Posterior cingulate gyrus (tissue), 11 donors: ENCODE measurements at regions not wholly inside any gene's neighbourhood (a gene's known extent, or its start where the extent isn't known, plus 50 kb on each side); places are given as distances from the start of the nearest gene placed in this dataset.
"Not testable (repeated sequence)": the region's sequence is repeated elsewhere in the genome, so short reads cannot be mapped to it uniquely, and the experiment has no call there.

Experiments used
- DNase-seq, 10 donors: peaks; one replicate each; pipeline versions ENCODE4 v3.0.0 to v3.0.0-alpha.2; 2020 to 2021; ENCODE audit warnings: mixed read lengths in 3 of 10
- intact Hi-C: fragments of 100-400 bp; cut with DNase I; formaldehyde crosslinking; loops from one replicate; pipeline ENCODE4 v1.15.1; 2023

DNA sequence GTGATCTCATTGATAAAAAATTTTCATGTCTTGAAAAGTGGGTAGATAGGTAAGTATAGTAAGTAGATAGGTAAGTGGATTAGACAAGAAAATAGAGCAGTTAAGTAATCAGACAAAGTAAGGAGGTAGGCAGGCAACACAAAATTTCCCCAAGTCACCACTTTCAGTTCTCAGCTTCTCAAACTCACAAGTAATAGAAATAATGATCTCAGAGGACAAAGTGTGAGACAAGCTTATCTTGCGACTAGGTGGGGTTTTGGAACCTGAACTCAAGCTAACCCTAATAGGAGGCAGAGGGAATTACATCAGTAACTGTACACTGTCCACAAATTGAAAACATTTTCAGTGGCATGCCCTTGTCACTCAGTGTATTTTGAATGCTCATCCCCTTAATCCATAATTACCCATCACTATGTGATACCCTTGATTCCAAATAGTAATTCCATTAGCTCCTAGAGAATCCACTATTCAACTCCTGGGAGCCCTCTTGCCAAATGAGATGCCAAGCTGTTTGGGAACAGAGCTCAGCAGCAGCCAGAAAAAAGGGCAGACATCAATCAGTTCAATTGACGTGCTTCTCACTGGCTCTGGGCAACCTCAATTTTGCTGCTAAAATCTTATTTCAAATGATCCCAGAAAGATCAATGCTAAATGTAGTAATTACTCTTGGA, 703.2 kb downstream of the XPNPEP1 start:
- intact Hi-C loops = no loop called here
- DNase-seq = no peak

DNA sequence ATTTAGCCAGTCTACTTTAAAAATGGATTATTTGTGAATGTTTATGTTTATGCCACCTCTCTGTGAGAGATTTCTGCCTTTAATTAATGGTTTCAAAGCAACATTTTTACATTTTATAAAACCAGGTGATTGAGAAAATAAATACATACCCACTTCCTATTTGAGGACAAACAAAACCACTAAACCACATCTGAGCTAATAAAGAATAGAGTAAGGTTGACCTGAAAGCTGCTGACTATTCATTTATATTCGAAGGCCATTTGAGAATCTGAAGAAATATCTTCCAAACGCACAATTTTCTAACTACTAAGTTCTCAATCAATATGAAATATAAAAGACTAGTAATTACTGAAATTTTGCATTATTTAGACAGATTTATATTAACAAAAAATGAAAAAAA, 705.1 kb downstream of the XPNPEP1 start:
- intact Hi-C loops = no loop called here
- no peak for DNase-seq

DNA sequence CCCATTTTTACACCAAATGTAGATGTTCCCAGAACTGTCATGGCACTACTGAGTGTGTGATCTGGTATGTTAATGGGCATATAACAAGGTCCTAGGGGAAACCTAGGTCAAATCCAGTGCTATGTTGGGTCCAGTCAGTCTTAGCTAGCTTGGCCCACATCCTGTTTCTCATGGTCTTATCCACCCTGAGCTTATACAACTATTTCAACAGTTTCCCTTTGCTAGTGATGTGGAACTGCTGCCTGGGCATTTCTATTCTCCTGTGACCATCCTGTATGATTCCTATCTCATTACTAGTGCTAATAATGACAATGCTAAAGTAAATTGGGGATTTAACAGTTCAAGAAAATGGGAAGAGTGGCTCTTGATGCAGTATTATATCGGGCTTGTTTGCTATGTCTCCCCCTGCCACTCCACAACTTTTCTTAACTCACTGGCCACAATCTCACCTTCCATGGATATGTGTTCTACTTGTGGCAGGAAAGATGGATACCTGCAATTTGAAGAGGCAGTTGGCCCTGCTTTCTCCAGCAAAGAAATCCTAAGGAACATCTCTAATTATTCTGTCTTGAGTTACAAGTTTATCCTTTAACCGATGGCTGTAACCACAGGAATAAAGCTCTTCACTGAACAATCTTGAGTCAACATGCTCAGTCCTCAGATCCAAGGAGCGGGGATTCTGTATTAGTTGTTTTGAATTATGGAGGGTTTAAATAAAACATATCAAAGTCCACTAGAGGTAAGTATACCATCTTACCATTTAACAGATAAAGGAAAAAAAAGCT, 707.8 kb downstream of the XPNPEP1 start:
- intact Hi-C loops = no loop called here
- no peak for DNase-seq

DNA sequence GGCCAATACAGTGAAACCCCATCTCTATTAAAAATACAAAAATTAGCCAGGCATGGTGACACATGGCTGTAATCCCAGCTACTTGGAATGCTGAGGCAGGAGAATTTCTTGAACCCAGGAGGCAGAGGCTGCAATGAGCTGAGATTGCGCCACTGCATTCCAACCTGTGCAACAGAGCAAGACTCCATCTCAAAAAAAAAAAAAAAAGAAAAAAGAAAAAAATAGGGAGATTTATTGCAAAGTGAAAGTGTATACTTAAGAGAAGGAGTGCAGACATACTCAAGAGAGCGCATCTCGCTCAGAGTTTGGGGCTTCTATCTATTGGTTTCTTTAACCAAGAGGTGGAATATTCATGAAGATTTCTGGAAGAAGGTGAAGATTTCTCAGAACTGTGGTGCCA, 708.4 kb downstream of the XPNPEP1 start:
- intact Hi-C loops, DNase-seq: not testable (repeated sequence)

DNA sequence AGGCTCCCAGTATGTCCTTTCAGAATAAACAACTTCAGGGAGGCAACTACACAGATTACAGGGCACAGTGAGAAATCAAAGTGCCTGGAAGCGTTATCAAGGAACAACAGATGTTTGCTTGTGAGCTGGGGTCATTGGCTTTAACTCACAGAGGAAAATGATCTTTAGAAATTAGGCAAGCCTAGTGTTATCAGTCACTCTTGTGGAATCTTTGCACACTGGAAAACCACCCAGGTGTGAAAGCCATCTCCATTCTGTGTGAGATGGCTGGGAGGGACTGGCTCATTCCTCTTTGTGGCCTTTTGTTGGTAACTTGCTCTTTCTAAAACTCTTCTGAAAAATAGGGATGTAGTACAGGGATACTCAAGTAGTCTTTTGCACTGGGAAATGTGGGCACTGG, 716.0 kb downstream of the XPNPEP1 start:
- intact Hi-C loops = no loop called here
- DNase-seq = no peak

DNA sequence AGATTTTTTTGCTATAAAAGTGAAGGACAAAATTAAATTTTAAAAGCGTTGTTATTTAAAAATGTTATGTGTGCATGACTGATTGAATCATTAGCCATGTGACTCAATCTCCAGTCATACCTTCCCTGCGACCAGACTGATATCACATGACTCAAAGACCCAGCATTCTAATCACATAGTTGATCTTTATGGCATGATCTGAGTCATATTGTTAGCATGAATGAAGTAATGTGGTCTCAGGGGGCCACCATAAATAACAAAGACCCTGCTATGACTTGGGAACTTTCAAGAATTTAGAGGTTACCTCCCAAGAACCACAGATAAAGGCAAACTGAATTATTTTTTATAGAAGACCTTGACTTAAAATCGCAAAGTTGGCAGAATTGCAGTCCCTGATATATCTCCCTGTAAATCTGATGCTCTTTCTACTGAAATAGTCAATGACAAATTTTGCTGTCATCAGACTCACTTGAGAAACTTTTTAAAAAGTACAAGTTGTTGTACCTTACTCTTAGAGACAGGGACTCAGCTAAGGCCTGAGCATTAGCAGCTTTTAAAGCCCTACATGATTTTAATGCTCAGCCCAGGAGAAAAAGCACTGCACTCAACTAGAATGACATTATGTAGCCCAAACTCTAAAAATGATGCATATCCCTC, 717.3 kb downstream of the XPNPEP1 start:
- DNase-seq = no peak
- intact Hi-C loops = no loop called here

DNA sequence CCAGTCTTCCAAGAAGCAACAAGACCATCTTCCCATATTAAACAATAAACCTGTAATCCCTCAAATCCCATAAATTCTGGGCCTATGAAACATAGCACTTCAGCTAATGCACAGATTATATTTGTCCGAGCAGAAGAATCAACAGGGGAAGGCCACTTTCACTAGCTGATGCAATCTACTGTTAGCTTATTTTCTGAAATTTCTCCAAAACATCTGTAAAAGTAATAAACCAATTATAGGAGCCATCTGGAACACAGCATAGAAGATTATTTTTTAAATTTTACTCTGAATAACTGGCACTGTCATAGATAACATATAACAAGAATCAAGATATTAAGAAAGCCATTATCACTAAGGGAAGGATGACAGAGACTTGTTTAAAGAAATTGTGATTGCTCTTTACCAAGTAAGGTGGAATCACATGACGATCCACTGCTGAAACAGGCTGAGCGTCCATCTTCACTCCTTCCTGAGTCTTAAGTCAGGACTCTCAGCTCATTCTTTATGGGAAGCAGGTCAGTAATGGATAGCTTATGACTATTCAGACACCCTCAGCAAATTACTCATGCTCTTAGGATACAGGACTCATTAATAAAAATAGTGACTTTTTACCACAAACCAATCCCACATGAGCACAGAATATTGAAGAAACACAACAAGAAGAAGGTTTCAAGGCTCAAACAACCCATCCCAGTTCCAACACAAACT, 719.5 kb downstream of the XPNPEP1 start:
- no peak for DNase-seq
- intact Hi-C loops = no loop called here

DNA sequence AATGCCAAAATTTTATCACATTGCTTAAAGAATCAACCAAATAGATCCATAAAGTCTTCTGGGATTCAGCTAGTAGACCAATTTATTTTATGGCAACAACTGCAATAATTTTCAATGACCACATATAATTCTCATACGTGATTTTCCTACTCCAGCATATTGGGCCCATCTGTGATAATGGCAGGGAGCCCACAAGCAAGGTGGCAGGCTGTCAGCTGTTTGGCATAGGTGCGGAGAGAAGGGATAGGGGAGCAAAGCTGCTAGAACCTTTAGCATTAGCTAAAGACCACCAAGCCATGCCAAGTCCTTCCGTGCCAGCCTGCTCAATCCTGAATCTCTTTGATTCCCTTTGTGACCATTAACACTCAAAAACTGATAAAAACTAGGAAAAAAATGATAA, 721.2 kb downstream of the XPNPEP1 start:
- DNase-seq = peak in 1 of 10 donors; percentile 37
- intact Hi-C loops = no loop called here

DNA sequence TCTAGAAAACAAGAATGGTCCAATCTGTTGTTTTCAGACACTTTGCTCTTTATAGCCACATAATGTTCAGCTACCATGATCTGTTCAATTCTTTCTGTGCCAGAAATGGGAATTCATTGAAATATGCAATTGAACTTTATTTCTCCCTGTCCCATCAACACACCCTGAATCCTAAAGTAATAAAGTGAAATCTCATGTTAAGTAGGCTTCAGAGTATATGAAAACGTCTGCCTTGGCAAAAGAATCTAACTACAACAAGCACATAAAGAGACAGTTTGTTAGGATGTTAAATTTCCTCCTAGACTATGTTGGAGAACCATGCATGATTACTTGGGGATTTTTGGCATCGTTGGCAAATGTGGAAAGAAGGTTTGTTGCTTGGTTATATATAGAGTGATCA, 722.7 kb downstream of the XPNPEP1 start:
- intact Hi-C loops = no loop called here
- DNase-seq = no peak

DNA sequence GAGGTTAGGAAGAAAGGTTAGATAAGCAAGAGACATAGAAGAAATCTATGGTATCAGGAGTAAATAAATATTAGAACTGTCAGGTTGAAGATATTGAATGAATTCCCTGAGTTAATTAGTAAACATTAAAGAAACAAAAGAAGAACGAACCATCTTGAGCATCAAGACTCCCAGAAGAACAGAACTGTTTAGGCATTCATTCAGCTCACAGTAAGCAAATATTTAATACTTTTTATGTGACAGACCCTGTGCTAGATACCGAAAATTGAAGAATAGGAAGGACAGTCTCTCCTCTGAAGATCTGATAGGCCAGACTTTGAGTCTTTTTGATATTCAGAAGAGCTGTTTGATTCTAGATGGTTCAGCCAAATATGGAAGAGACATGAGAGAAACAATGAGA, 731.5 kb downstream of the XPNPEP1 start:
- no peak for DNase-seq
- intact Hi-C loops = no loop called here

DNA sequence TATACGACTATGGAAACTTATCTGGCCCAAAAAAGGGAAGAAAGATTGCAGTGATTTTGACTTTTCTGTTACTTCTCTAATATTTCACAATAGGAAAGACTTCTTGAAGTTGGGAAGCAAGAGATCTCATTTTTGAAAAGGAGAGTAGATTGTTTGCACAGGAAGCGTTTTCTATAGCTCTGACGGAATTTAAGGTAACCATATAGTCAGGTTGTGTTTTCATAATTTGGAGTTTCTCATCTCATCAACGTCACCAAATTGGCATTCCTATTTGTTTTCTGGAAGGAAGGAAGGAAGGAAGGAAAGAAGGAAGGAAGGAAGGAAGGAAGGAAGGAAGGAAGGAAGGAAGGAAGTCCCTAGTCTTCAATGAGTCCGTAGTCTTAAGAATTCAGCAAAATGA, 732.0 kb downstream of the XPNPEP1 start:
- intact Hi-C loops = no loop called here
- DNase-seq = no peak

DNA sequence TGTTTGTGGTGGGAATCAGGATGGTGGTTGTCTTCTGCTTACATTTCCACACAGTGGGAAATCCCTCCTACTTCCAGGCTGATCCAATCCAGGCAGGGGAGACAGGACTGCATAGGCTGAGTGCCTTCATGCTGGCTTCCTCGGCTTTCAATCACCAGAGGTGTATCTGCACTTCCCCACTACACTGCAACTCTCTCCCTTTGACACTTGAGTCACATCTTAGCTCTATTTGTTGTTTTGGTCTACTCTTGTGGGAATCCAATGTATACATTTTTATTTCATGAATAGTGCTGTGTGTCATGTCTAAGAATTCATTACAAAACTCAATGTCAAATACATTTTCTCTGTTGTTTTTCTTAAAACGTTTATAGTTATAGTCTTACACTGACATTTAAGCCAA, 735.6 kb downstream of the XPNPEP1 start:
- DNase-seq = no peak
- intact Hi-C loops = no loop called here

DNA sequence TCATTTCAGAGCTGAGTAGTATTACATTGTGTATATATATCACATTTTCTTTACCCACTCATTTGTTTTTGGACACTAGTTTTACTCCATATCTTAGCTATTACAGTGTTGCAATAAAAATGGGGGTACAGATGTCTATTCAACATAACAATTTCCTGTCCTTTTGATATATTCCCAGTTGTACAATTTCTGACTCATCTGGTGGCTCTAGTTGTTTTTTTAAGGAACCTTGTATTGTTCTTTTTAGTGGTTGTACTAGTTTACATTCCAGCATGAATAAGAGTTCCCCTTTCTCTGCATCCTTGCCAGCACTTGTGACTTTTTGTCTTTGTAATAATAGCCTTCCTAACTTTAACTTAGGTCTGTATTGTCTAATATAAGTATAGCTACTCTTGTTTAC, 739.9 kb downstream of the XPNPEP1 start:
- intact Hi-C loops = no loop called here
- no peak for DNase-seq

DNA sequence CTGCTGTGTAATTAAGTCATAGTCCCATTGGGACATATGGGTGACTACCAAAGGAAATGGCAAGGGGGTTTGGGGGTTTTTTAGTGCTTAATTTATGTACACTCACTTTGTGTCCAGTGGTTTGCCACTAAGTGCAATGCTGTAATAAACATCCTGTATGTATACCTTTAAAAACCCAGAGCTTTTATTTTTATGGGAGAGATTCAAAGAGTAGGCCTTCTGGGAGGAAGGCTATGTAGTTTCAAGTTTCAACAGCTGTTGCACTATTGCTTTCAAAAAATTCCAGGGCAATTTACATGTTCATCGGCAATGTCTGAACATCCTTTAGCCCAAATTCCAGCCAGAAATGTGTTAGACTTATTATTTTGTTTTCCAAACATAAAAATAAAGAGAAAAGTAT, 744.7 kb downstream of the XPNPEP1 start:
- intact Hi-C loops = no loop called here
- DNase-seq = no peak

DNA sequence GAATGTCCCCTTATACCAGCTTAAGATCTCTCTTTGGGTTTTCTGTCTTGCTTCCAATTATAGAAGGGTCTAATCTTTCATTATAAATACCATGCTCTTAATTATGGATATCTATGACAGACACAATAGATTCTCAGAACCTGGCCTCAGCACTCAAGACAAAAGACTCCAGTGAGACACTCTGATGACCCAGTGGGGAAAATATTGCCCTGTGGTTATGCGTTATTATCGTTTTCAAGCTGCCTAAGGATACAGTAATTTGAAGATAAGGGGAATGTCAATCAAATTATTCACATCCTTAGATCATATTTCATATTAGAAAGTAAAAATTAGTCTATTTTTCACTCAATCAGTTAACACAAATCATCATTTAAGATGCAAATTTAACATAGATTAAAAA, 748.8 kb downstream of the XPNPEP1 start:
- intact Hi-C loops = no loop called here

DNA sequence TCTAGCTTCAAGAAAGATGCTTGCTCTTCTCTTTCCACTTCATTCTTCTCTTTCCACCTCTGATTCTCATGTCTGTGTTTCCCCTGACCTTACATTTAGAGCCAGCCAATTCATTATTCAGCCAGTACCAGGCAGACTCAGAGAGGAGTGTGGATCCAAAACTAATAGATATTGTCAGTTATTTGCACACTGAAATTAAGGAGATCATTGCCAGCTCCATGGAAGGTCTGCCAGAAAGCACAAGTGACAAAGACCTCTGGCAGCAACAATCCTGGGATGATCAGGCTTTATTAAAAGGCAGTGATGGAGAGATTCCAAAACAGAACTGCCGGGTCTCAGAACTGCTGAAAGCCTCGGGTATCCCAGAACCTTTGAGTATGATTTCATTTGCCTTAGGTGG, 749.4 kb downstream of the XPNPEP1 start:
- DNase-seq = no peak
- intact Hi-C loops = no loop called here

More for the DNA sequence above, 748.8 kb downstream of the XPNPEP1 start:
- DNase-seq = no peak

DNA sequence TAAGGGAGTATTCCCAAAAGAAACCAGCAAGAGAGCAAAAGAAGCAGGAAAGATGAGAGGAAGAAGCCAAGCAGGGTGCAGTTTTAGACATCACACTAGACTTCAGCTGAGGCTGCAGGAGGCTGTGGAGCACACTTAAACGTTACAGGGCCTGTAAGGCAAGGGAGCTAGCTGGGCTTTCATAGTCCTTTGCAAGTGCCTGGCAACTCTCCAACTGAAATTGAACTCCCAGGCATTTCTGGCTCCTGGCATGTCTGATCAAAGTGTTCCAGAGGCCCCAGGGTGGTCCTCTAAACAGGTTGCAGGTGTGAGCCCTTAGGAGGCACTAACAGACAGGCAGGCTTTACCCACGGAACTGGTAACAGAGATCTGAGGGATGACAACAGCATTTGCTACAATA, 750.2 kb downstream of the XPNPEP1 start:
- DNase-seq = no peak
- intact Hi-C loops = no loop called here

DNA sequence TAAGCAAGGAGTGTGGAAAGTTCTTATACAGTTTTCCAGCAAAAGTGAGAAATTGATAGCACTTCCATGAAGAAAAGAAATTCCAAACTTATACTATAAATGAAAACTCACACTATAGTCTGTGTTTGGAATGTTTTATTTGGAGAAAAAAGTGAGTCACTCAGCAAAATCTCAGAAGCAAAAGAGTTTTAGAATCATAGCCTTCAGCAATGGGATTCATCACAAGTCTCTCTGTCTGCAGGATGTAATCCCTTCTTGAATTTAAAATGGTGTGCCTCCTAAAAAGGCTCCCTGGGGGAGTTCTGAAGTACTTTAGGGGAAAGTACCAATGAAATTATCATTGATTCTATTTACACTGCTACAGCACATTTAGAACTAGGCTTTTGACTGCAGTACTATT, 756.4 kb downstream of the XPNPEP1 start:
- intact Hi-C loops = no loop called here

DNA sequence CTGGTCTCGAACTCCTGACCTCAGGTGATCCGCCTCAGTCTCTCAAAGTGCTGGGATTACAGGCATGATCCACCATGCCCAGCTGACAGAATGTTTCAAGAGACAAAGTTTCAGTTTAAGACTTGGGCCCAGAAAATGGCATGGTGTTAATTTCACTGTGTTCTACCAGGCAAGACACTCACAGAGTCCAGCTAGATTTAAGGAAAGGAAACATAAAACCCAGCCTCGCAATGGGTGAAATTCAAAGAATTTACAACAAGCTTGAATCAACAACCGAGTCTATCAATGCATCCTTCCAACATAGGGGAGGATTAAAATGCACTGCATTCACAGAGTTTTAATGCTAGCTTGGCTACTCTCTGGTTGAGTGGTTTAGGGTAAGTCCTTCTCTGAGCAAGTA, 764.0 kb downstream of the XPNPEP1 start:
- intact Hi-C loops = no loop called here
- DNase-seq = no peak

More for the DNA sequence above, 756.4 kb downstream of the XPNPEP1 start:
- DNase-seq = no peak

DNA sequence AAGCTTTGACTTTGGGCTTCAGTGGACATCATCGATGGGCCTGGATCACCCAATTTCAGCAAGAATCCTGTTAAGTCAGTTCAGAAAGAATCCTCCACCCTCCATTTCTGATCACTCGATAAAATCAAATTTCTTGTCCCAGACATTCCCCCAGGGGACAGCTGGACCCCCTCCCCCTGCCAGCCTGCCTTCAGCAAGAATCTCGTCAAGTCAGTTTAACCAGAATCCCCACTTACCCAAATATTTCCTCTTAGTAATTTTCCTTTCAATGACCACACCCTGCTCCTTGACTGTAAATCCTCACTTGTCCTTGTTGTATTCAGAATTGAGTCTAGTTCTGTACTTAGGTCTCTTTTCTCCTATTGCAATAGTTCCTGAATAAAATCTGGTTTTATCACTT, 766.9 kb downstream of the XPNPEP1 start:
- intact Hi-C loops = no loop called here
- no peak for DNase-seq

DNA sequence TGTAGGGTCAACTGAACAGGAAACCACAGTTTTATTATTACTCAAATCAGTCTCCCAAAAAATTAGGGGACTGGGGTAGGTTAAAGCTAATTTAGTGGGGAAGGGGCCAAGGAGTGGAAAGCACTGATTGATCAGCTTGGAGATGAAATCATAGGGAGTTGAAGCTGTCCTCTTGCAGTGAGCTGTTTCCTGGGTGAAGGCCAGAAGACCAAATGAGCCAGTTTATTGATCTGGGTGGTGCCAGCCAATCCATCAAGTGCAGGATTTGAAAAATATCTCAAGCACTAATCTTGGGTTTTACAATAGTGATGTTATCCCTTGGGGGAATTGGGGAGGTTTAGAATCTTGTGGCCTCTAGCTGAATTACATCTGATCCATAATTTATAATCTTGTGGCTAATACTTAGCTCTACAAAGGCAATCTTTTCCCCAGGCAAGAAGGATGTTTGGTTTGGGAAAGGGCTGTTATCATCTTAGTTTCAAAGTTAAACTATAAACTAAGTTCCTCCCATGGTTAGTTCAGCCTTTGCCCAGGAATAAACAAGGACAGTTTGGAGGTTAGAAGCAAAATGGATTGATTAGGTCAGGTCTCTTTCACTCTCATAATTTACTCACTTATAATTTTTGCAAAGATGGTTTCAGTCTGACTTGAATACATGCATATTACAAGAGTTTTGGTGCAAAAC, 773.5 kb downstream of the XPNPEP1 start:
- no peak for DNase-seq

More for the DNA sequence above, 773.5 kb downstream of the XPNPEP1 start:
- intact Hi-C loops = no loop called here
